Subcutaneous abdominal adipose tissue (tissue), 5 donors: ENCODE measurements at regions not wholly inside any gene's neighbourhood (a gene's known extent, or its start where the extent isn't known, plus 50 kb on each side); places are given as distances from the start of the nearest gene placed in this dataset.

ENCODE experiments used
- H3K27ac ChIP-seq: one replicate; pipeline ENCODE4 v1.7.0; 2013; ENCODE audit warnings: low read depth, mild to moderate bottlenecking, inconsistent platforms, low read length, moderate library complexity
- H3K27me3 ChIP-seq, 5 donors: one replicate each; pipeline ENCODE4 v1.7.0; 2013; ENCODE audit warnings: low read length in 5 of 5, inconsistent platforms in 1 of 5; ENCODE audit not compliant: control insufficient read depth in 5 of 5, insufficient read depth in 4 of 5
- H3K36me3 ChIP-seq, 5 donors: one replicate each; pipeline ENCODE4 v1.7.0; 2013; ENCODE audit warnings: low read length in 5 of 5; ENCODE audit not compliant: control insufficient read depth in 5 of 5, insufficient read depth in 5 of 5
- H3K4me1 ChIP-seq, 5 donors: one replicate each; pipeline ENCODE4 v1.7.0; 2013; ENCODE audit warnings: low read length in 5 of 5, mild to moderate bottlenecking in 3 of 5, moderate library complexity in 1 of 5; ENCODE audit not compliant: control insufficient read depth in 5 of 5, insufficient read depth in 5 of 5
- H3K4me3 ChIP-seq, 5 donors: one replicate each; pipeline ENCODE4 v1.7.0; 2013; ENCODE audit warnings: low read length in 5 of 5, low read depth in 1 of 5
- H3K9ac ChIP-seq, 5 donors: one replicate each; pipeline ENCODE4 v1.7.0; 2013; ENCODE audit warnings: low read length in 5 of 5, mild to moderate bottlenecking in 4 of 5, moderate library complexity in 3 of 5
- H3K9me3 ChIP-seq, 5 donors: one replicate each; pipeline ENCODE4 v1.7.0; 2013; ENCODE audit warnings: low read length in 5 of 5; ENCODE audit not compliant: control insufficient read depth in 5 of 5
- donor health status: healthy.
- donor health status: healthy.
- donor health status: healthy.
- donor health status: healthy.
- donor health status: healthy.

GRCh38 chr4:62531731-62532130 lies 1331.6 kb downstream of the ADGRL3 start:
- H3K27me3 ChIP-seq, result no peaks in the 10 kb centered on the region
- H3K27ac ChIP-seq, result no peak overlapping the region
- H3K4me3 ChIP-seq, result no peak overlapping the region
- H3K36me3 ChIP-seq, result no peaks in the 10 kb centered on the region
- H3K4me1 ChIP-seq, result no peaks in the 10 kb centered on the region
- no peaks in the 10 kb centered on the region for H3K9me3 ChIP-seq
- H3K9ac ChIP-seq, result no peak overlapping the region

- no peak overlapping the region for H3K4me3 ChIP-seq
- H3K9ac ChIP-seq, result no peak overlapping the region
- no peaks in the 10 kb centered on the region for H3K4me1 ChIP-seq
- H3K27me3 ChIP-seq, result no peaks in the 10 kb centered on the region
- H3K27ac ChIP-seq, result no peak overlapping the region
- no peaks in the 10 kb centered on the region for H3K9me3 ChIP-seq
- no peaks in the 10 kb centered on the region for H3K36me3 ChIP-seq
Observed at GRCh38 chr4:62531264-62531663, 1331.1 kb downstream of the ADGRL3 start.

GRCh38 chr4:62528874-62529273 lies 1328.7 kb downstream of the ADGRL3 start:
- Histone ChIP-seq H3K9ac (no peak overlapping the region), H3K27ac (no peak overlapping the region), H3K9me3 (no peaks in the 10 kb centered on the region), H3K4me3 (no peak overlapping the region), H3K4me1 (no peaks in the 10 kb centered on the region), H3K27me3 (no peaks in the 10 kb centered on the region), H3K36me3 (no peaks in the 10 kb centered on the region)

GRCh38 chr4:62526671-62527070 lies 1326.5 kb downstream of the ADGRL3 start:
- no peaks in the 10 kb centered on the region for H3K27me3 ChIP-seq
- no peak overlapping the region for H3K27ac ChIP-seq
- H3K4me1 ChIP-seq, result no peaks in the 10 kb centered on the region
- no peak overlapping the region for H3K4me3 ChIP-seq
- H3K36me3 ChIP-seq, result no peaks in the 10 kb centered on the region
- H3K9ac ChIP-seq, result no peak overlapping the region
- no peaks in the 10 kb centered on the region for H3K9me3 ChIP-seq

GRCh38 chr4:62523256-62523655 lies 1323.1 kb downstream of the ADGRL3 start:
- H3K36me3 ChIP-seq, result no peaks in the 10 kb centered on the region
- H3K27me3 ChIP-seq, result no peaks in the 10 kb centered on the region
- no peaks in the 10 kb centered on the region for H3K9me3 ChIP-seq
- H3K4me3 ChIP-seq, result no peak overlapping the region
- H3K4me1 ChIP-seq, result no peaks in the 10 kb centered on the region
- no peak overlapping the region for H3K27ac ChIP-seq
- H3K9ac ChIP-seq, result no peak overlapping the region

GRCh38 chr4:62522273-62522672 lies 1322.1 kb downstream of the ADGRL3 start:
- H3K36me3 ChIP-seq, result no peaks in the 10 kb centered on the region
- no peak overlapping the region for H3K4me3 ChIP-seq
- no peak overlapping the region for H3K9ac ChIP-seq
- H3K4me1 ChIP-seq, result no peaks in the 10 kb centered on the region
- H3K9me3 ChIP-seq, result no peaks in the 10 kb centered on the region
- H3K27ac ChIP-seq, result no peak overlapping the region
- H3K27me3 ChIP-seq, result no peaks in the 10 kb centered on the region

- H3K9ac ChIP-seq, result no peak overlapping the region
- no peaks in the 10 kb centered on the region for H3K4me1 ChIP-seq
- H3K27ac ChIP-seq, result no peak overlapping the region
- no peak overlapping the region for H3K4me3 ChIP-seq
- no peaks in the 10 kb centered on the region for H3K27me3 ChIP-seq
- H3K9me3 ChIP-seq, result no peaks in the 10 kb centered on the region
- H3K36me3 ChIP-seq, result no peaks in the 10 kb centered on the region
Observed at GRCh38 chr4:62517716-62518115, 1317.6 kb downstream of the ADGRL3 start.

- no peak overlapping the region for H3K4me3 ChIP-seq
- no peak overlapping the region for H3K9ac ChIP-seq
- no peak overlapping the region for H3K27ac ChIP-seq
- H3K36me3 ChIP-seq, result no peaks in the 10 kb centered on the region
- H3K9me3 ChIP-seq, result no peaks in the 10 kb centered on the region
- no peaks in the 10 kb centered on the region for H3K4me1 ChIP-seq
- H3K27me3 ChIP-seq, result no peaks in the 10 kb centered on the region
Observed at GRCh38 chr4:62513306-62513705, 1313.2 kb downstream of the ADGRL3 start.

- Histone ChIP-seq H3K27me3 (no peaks in the 10 kb centered on the region), H3K4me3 (no peak overlapping the region)
Observed at GRCh38 chr4:62512271-62512670, 1312.1 kb downstream of the ADGRL3 start.

GRCh38 chr4:62510228-62510627 lies 1310.1 kb downstream of the ADGRL3 start:
- Histone ChIP-seq H3K4me1 (no peaks in the 10 kb centered on the region), H3K9ac (no peak overlapping the region), H3K27ac (no peak overlapping the region), H3K4me3 (no peak overlapping the region), H3K27me3 (no peaks in the 10 kb centered on the region), H3K36me3 (no peaks in the 10 kb centered on the region), H3K9me3 (no peaks in the 10 kb centered on the region)

More at GRCh38 chr4:62512271-62512670, 1312.1 kb downstream of the ADGRL3 start:
- Histone ChIP-seq H3K27ac (no peak overlapping the region), H3K4me1 (no peaks in the 10 kb centered on the region), H3K9ac (no peak overlapping the region), H3K36me3 (no peaks in the 10 kb centered on the region), H3K9me3 (no peaks in the 10 kb centered on the region)

GRCh38 chr4:62500296-62500695 lies 1300.2 kb downstream of the ADGRL3 start:
- no peaks in the 10 kb centered on the region for H3K9me3 ChIP-seq

More at GRCh38 chr4:62500296-62500695, 1300.2 kb downstream of the ADGRL3 start:
- H3K4me1 ChIP-seq, result no peaks in the 10 kb centered on the region
- H3K4me3 ChIP-seq, result no peak overlapping the region
- H3K9ac ChIP-seq, result no peak overlapping the region
- no peak overlapping the region for H3K27ac ChIP-seq
- no peaks in the 10 kb centered on the region for H3K36me3 ChIP-seq
- no peaks in the 10 kb centered on the region for H3K27me3 ChIP-seq
